NCI-H1694 (cell line): ENCODE measurements at regions not wholly inside any gene's neighbourhood (a gene's known extent, or its start where the extent isn't known, plus 50 kb on each side); places are given as distances from the start of the nearest gene placed in this dataset.

Experiments used
- DNase-seq: peaks from one replicate; lab custom pipeline; 2025; lab: John Stamatoyannopoulos, UW

GRCh38 chr5:166317425-166317824 lies 1974.0 kb upstream of the WWC1 start:
- no peak for DNase-seq

GRCh38 chr5:166320920-166321480 lies 1970.4 kb upstream of the WWC1 start:
- DNase-seq, result no peak

GRCh38 chr5:166324372-166324771 lies 1967.1 kb upstream of the WWC1 start:
- no peak for DNase-seq

- DNase-seq, result no peak
These were observed 1962.2 kb upstream of the WWC1 start for GRCh38 chr5:166329149-166329800.

GRCh38 chr5:166330036-166330435 lies 1961.4 kb upstream of the WWC1 start:
- DNase-seq, result no peak

GRCh38 chr5:166331521-166331920 lies 1959.9 kb upstream of the WWC1 start:
- no peak for DNase-seq

- DNase-seq, result no peak
These were observed 1952.6 kb upstream of the WWC1 start for GRCh38 chr5:166338801-166339200.

- DNase-seq, result no peak
These were observed 1951.4 kb upstream of the WWC1 start for GRCh38 chr5:166340039-166340438.

GRCh38 chr5:166341740-166342337 lies 1949.6 kb upstream of the WWC1 start:
- DNase-seq, result no peak

GRCh38 chr5:166342402-166342801 lies 1949.0 kb upstream of the WWC1 start:
- DNase-seq, result no peak

GRCh38 chr5:166346726-166347374 lies 1944.6 kb upstream of the WWC1 start:
- no peak for DNase-seq

- DNase-seq, result no peak
These were observed 1942.4 kb upstream of the WWC1 start for GRCh38 chr5:166349046-166349445.

- no peak for DNase-seq
These were observed 1937.9 kb upstream of the WWC1 start for GRCh38 chr5:166353580-166353979.

- DNase-seq, result no peak
These were observed 1937.1 kb upstream of the WWC1 start for GRCh38 chr5:166354332-166354731.

GRCh38 chr5:166356096-166356495 lies 1935.3 kb upstream of the WWC1 start:
- DNase-seq, result no peak

- no peak for DNase-seq
These were observed 1933.2 kb upstream of the WWC1 start for GRCh38 chr5:166358127-166358830.

- no peak for DNase-seq
These were observed 1928.2 kb upstream of the WWC1 start for GRCh38 chr5:166363087-166363760.

- DNase-seq, result no peak
These were observed 1926.3 kb upstream of the WWC1 start for GRCh38 chr5:166365164-166365563.

GRCh38 chr5:166367391-166367790 lies 1924.1 kb upstream of the WWC1 start:
- DNase-seq, result no peak

GRCh38 chr5:166369346-166369745 lies 1922.1 kb upstream of the WWC1 start:
- DNase-seq, result no peak

- no peak for DNase-seq
These were observed 1921.6 kb upstream of the WWC1 start for GRCh38 chr5:166369807-166370206.
